GM18868 (cell line): ENCODE measurements at regions not wholly inside any gene's neighbourhood (a gene's known extent, or its start where the extent isn't known, plus 50 kb on each side); places are given as distances from the start of the nearest gene placed in this dataset.
"Not testable (repeated sequence)": the region's sequence is repeated elsewhere in the genome, so short reads cannot be mapped to it uniquely, and the experiment has no call there.

ENCODE experiments used
- ATAC-seq: cut with Tn5 transposase; IDR thresholded peaks from one replicate; pipeline ENCODE4 v1.9.1; 2021; ENCODE audit warnings: mild to moderate bottlenecking, moderate library complexity; ENCODE audit not compliant: unreplicated experiment

DNA sequence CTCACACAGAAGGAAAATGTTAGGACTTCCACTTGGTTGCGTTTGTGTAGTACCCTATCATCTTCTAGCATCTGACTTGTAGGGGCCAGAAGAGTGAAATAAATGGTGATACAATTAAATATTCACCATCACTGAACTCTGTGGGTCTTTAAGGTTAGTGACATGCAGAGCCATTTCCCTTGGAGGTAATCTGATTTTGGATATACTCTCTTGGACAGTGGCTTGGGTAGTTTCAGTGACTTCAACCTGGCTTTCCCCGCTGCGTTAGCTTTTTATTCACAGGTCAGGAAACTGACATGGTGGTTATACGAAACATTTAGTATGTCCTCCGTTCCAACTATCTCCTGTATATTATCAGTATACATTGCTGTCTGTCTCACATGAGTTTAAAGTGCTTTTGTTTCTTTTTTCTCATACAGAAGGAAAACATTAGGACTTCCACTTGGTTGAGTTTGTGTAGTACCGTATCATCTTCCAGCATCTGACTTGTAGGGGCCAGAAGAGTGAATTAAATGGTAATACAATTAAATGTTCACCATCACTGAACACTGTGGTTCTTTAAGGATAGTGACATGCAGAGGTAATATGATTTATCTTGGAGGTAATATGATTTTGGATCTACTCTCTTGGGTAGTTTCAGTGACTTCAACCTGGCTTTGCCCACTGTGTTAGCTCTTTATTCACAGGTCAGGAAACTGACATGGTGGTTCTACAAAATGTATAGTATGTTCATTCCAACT, 883.6 kb downstream of the TAF11L14 start:
- no peak for ATAC-seq

DNA sequence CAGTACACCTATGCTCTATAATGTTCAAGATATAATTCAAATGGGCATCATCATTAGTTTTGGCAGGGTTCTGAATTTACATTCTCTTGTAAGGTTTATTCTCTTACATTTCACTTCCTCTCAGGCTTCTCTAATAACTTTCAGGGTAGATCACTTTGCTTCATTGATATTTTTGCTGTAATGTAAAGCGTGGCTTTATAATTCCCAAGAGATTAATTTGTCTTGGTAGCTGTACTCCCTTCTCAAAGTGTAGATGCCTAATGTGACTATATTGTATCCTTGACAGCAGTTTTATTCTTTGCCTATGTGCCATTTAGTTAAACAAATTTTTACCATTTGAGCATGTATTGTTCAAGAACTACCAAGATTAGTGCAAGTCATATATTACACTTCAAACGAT, 889.1 kb downstream of the TAF11L14 start:
- ATAC-seq = no peak

DNA sequence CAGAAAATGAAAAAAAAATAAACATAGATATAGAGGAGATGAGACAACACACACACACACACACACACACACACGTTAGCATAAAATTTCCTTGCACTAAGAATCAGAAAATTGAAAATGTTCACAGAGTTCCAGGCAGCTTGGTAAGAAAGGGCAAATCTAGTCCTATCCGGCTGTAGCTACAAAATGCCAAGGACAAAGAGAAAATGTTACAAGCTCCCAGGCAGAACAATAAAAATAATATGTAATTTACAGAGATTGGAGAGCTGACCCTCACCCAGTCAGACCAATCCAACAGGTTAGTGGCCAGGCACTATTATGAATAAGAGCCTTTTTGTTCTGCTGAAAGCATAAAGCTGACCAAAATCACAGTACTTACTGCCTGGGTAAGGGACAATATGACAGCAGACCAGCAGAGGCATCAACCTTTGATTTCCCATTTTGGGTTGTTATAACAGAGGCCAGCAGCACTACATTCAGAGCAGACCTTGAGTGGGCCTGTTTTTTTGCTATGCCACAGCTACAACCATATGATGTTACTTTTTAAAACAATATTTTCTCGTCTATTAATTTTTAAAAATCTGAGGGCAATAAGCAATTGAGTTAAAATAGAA, 892.6 kb downstream of the TAF11L14 start:
- no peak for ATAC-seq

DNA sequence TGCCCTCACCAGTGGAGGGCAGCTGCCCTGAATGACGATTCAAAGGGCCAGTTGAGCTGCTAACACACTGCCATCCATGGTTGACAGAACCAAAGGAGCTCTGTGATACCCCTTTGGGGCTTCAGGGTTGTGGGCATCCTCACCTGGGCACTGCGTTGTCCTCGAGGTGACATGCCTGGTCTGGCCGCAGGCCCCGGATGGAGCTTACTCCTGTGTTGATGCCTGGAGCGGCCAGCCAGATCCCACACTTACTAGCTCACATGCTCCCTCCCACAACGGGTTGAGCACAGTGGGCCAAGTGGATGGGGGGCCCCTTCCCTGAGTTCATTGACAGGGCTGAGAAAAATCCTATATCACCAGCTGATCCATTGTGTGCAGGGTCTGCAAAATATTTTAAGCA, 898.9 kb downstream of the TAF11L14 start:
- no peak for ATAC-seq

DNA sequence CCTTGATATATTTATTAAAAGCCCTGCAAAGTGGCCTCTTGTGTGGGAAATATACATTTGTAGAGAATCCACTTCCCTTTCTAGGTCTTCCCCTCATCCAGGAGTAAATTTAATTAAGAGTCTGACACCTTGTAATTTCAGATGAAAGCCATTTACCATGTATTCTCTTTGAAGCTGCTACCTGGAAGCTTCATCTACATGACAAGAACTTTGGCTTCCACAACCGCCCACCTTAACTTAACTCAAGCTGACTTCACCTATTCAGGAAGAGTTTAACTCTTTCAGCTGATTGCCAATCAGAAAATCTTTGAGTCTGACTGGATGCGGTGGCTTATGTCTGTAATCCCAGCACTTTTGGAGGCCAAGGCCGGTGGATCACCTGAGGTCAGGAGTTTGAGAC, 899.9 kb downstream of the TAF11L14 start:
- ATAC-seq = no peak

DNA sequence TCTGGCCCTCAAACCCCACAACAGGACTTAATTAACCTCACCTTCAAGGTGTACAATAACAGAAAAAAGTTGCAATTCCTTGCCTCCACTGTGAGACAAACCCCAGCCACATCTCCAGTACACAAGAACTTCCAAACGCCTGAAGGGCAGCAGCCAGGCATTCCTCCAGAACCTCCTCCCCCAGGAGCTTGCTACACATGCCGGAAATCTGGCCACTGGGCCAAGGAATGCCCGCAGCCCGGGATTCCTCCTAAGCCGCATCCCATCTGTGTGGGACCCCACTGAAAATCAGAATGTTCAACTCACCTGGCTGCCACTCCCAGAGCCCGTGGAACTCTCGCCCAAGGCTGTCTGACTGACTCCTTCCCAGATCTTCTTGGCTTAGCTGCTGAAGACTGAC, 901.5 kb downstream of the TAF11L14 start:
- not testable (repeated sequence) for ATAC-seq

DNA sequence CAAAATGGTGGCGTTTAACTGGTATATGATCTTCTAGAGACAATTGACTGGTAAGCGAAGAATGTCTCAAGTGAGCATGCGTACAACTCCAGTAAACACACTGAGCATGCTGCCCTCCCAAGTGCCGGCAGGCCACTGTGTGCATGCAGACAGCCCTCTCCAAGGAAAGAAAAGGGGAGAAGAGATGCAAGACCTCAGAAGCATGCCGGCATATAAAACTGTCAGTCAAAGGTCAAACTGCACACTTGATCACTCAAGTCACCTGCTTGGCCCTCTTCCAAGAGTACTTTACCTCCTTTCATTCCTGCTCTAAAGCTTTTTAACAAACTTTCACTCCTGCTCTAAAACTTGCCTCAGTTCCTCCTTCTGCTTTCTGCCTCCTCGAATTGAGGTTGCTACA, 910.2 kb downstream of the TAF11L14 start:
- ATAC-seq = no peak

DNA sequence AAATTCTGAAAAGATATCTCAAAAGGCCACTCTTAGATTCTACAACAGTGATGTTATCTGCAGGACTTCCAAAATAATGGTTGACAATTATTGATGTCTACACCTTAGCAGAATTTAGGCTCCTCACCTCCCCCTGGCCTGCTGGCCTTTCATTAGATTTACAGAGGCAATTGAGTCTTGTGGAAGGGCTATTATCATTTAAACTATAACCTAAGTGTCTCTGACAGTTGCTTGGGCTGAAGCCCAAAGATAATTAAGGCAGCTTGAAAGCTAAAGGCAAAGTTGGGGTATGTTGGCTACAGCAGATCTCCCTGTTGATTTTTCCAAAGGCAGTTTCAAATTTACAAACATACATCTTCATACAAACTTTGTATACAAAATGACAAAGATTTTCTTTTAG, 912.3 kb downstream of the TAF11L14 start:
- ATAC-seq = no peak

DNA sequence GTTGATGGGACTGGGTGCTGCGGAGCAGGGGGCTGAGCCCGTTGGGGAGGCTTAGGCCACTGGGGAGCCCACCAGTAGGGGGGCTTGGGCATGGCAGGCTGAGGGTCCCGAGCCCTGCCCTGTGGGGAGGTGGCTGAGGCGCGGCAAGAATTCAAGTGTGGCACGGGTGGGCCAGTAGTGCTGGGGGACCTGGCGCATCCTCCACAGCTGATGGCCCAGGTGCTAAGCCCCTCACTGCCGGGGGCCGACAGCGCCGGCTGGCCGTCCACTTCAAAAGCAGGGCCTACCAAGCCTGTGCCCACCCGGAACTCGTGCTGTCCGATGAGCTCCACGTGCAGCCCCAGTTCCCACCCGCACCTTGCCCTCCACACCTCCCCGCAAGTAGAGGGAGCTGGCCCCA, 917.5 kb downstream of the TAF11L14 start:
- no peak for ATAC-seq

DNA sequence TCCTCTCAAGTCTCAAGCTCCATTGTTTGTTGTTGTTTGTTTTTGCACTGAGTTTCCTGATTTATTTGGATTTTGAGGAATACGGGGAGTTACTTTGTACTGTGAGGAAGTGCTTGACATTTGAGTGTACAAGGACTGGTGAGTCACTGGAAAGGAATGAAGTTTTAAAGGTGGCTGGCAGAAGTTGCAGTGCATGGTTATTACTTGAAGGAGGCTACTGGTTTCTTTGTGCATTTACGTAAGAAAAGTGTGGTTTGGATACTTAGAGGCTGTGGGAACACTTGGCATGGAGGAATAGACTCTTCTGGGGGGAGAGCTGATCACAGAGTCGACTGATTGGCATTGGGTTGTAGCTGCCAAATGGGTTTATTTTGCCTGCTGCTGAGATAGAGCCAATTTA, 919.0 kb downstream of the TAF11L14 start:
- ATAC-seq = no peak

DNA sequence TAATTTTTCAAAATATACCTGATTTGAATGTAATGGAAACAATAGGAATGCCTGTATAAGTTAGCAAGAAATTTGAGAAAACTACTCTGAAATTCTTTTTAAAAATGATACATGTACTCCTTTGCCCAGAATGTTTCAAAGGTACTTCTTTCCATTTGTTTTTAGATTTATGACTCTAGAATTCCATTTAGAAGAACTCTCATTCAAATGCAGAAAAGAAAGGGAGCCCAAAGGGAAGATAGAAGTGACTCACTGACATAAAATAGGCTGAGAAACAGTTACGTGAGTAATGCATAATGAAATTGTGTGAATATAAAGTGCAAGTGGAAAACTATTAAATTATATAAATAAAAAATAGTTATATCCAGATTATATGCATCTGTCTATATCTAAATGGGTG, 926.3 kb downstream of the TAF11L14 start:
- no peak for ATAC-seq

DNA sequence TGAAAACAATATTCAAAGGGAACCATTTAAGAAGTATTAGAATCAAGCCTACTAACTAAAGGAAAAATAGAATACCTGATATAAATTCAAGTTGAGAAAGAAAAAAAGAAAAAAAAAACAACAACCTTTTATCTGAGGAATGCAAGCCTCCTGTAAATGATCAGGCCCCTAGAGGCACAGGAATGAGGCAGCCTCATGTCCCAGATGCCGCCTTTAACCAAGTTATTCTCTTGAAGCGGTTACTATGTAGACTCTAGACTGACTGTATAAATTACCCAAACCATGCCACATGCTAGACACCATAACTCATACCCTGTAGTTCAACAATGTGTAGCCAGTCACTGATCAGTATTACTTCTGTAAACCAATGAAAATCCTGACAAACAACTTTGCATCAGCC, 929.6 kb downstream of the TAF11L14 start:
- no peak for ATAC-seq

DNA sequence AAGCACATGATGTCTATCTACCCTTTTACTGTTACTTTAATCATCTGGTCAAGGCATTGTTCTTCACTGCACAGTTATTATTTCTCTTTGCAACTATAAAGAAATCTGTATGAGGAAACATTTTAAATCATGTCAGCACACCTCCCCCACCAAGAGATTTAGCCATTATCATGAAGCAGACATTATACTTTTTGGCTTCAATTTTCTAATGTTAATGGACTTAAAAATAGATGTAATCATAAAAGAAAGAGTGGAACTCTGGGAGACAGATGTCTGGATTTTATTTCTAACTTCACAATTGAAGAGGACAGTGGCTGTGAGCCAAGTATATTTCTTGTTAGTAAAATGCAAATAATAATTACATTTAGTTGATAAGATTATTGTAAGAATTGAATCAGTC, 932.4 kb downstream of the TAF11L14 start:
- ATAC-seq = no peak

DNA sequence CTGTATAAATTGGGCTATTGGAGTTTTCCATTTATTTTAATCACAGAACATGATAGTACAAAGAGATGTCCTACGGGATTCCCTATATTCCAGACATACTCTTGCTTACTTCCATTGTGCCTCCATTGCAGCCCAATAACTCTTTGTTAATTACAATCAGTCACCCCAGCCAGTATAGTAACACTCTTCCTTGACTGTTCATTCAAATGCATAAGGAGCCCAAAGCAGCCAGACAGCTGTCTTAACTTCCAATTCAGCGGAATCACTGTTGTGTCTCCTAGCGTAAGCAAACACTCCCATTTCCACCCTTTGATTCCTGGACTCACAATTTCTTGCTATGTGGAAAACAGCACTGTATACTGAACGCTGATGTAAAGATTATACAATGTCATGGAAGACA, 942.3 kb downstream of the TAF11L14 start:
- no peak for ATAC-seq

DNA sequence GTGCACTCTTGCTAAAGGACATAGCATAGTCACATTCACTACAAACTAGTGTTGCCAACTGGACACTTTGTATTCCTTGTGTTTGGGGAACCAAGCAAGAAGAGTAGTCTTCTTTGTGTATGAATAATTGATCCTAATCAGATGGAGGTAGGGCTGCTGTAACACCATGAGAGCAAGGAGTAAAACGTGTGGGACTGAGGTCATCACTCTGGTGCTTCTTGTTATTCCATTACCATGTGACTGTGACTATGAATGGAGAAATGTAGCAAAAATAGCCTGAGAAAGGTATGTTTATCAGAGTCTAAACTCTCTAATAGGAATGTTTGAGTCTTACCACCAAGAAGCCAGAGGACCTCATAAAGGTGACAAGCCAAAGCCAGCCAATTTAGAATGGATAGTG, 966.9 kb downstream of the TAF11L14 start:
- ATAC-seq = no peak

DNA sequence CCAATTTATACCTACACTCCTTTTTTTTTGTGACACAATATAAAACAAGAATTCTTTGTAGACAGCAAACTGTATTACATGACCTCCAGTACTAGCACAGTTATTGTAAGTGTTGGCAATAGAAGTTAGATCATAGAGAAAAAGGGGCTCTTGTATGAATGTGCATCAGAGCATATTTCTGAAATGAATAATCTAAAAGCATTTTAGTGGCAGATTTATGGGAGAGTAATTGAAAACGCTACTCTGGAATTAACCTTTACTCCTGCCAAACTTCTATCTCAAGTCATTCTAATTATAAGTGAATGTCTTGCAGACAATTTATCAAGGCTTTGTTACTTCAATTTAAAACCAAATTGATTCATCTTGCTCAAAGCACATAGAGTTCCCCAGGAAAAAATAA, 968.1 kb downstream of the TAF11L14 start:
- ATAC-seq = no peak

DNA sequence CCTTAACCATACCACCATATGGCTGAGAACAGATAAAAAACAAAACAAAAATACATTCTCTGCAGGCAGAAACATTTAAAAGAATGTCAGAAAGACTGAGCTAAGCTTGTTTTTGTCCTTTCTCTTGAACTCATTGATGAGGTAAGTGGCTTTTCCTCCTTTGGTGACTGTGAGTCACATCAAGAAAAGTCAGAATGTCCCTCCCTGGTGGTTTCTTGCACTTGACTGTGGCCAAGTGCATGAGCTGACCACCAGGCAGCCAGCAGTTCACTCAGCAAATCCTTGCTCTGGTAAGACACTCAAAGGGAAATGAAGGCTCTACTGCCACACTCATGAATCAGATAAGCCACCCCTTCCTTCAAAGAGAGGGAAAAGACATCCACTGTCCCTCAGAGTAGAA, 970.9 kb downstream of the TAF11L14 start:
- ATAC-seq = no peak

DNA sequence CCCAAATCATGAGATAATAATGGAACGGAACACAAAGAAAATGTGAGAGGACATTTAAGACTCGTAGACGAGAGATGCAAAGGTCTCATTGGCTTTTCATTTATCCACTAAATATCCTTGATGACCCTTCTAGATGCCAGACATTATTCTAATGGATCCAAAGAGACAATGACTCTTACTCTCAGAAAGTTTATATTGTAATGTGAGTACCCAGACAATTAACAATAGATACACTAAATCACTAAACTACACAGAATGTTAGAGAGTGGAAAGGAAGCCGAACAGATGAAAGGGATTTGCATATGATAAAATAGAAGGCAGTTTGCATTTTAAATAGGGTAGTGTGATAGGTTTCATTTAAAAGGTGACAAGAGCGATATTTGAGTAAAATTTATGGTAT, 973.3 kb downstream of the TAF11L14 start:
- no peak for ATAC-seq

DNA sequence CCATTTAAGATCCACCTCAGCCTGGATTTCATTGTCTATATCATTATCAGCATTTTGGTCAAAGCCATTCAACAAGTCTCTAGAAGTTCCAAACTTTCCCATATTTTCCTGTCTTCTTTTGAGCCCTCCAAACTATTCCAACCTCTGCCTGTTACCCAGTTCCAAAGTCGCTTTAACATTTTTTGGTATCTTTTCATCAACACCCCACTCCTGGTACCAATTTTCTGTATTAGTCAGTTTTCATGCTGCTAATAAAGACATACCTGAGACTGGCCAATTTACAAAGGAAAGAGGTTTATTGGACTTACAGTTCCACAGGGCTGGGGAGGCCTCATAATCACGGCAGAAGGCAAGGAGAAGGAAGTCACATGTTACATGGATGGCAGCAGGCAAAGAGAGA, 982.9 kb downstream of the TAF11L14 start:
- ATAC-seq = not testable (repeated sequence)

DNA sequence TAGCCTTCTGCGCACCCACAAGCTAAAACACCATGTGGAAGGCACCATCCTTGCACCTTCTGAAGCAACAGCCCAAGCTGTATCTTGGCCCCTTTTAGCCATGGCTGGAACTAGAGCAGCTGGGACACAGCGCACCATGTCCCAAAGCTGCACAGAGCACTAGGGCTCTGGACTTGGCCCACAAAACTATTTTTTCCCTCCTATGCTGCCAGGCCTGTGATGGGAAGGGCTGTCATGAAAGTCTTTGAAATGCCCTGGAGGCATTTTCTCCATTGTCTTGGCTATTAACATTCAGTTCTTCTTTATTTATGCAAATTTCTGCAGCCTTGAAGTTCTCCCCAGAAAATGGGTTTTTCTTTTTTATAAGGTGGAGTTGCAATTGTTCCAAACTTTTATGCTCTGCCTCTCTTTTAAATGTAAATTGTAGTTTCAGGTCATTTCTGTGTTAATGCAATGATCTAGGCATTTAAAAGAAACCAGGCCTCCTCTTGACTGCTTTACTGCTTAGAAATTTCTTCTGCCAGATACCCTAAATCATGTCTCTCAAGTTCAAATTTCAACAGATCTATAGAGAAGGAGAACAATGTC, 996.3 kb downstream of the TAF11L14 start:
- no peak for ATAC-seq

DNA sequence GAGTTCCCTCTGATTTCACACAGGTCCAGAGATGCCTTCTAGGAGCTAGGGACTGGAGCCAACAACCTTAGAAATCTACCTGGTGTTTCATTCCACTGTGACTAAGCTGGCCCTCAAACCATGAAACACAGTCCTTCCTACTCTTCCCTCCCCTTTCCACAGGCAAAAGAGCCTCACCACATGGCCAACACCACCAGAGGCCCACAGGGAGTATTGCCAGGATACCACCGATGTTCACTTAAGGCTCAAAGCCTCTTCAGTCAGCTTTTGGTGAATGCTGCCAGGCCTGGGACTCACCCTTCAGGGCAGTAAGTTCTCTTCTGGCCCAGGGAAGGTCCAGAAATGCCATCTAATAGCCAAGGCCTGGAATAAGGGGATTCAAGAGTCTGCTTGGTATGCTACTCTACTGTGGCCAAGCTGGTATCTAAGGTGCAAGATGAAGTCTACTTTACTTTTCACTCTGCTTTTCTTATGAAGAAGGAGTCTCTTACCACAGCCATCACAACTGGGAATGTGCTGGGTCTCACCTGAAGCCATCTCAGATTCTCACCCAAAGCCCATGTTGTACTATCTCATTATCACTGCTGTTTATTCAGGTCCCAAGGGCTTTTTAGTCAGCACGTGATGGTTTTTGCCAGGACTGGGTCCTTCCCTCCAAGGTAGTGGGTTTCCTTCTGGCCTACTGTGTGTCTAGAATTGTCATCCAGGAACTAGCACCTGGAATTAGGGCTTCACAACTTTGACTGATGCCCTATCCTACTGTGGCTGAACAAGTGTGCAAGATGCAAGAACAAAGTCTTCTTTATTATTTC, 1018.4 kb downstream of the TAF11L14 start:
- no peak for ATAC-seq
